Raji (cell line): ENCODE measurements at regions not wholly inside any gene's neighbourhood (a gene's known extent, or its start where the extent isn't known, plus 50 kb on each side); places are given as distances from the start of the nearest gene placed in this dataset.

ENCODE experiments used
- POLR2A ChIP-seq: IDR thresholded peaks from 2 replicates; pipeline ENCODE4 v1.6.1; 2011; ENCODE audit warnings: low read depth, low read length, control low read depth; ENCODE audit not compliant: insufficient read depth

DNA sequence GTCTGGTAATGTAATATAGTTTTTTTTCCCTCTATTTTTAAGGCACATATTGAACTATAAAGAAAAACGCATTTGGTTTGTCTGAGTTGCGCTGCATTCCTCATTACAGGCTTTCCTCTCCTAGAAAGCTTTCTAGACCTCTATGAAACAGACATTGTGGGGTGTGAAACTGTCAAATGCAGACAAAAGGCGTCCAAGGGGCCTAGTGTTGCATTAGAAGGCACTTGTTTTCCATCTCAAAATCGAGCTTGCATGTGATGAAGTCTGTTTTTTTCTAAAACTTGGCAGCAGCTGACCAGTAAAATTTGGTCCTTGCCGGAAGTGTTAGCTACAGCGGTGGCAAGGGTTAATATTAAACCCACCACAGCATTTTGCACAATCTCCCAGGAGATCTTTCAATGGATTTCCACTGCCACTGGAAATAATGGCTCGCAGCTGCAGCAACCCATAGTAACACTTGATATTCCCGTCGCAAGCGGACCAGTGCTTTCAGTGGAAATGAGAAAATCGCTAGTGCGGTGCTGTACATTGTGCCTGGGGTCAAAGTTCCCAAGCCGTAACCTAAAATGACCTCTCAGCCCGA lies 602.6 kb downstream of the KCNJ2 start:
- no peak for TF ChIP-seq POLR2A

DNA sequence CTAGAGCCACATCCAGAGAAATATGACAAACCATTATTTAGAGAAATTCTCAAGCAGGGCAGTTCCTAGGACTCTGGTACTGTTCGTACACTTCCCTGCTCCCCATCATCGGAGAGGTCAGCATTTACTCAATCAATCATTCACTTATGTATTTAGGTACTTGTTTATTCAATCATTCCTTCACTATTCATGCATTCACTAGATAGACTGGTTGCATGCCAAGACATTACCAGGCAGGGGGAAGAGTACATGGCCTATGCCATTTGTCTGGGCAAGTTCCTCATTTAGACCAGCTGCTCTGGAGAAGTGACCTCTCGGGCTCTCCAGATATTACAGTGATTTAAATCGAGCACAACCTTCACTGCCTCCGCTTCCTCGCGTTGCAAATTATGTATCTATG lies 603.4 kb downstream of the KCNJ2 start:
- no peak for TF ChIP-seq POLR2A

DNA sequence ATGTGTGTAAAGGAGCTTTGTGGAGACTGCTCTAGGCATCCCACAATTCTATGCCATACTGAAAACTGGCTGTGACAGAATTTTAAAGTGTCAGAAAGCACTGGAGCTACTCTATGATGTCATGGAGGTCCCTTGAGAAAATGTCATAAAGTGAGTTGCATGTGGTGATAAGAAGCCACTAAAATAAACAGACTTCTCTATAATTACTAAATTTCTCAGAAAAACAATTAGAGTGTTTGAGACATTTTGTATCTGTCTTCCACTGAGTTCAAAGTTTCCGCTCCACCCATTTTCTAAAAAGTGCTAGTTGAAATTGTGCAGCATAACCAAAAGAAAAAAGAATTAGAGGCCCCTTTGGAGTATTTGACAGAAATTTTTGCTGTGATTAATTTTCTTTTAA lies 603.9 kb downstream of the KCNJ2 start:
- TF ChIP-seq POLR2A = no peak

GRCh38 chr17:70774339-70775117 lies 605.2 kb downstream of the KCNJ2 start:
- no peak for TF ChIP-seq POLR2A

DNA sequence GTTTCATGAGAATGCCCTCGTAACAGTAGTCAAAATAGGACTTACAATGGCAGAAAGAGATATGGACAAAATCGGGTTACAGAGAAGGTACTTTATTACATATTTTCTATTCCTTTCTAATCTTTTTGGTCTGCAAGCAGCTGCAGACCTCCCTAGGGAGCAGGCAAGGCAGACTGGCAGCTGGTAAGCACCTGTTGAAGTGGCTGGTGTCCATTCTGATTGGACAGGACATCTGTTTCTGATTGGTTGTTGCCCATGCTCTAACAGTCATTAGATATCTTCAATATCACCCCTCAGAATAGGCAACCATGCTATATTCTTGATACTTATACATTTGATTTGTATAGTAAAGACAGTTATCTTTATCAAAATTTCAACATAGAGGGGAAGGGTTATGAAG lies 606.3 kb downstream of the KCNJ2 start:
- no peak for TF ChIP-seq POLR2A

DNA sequence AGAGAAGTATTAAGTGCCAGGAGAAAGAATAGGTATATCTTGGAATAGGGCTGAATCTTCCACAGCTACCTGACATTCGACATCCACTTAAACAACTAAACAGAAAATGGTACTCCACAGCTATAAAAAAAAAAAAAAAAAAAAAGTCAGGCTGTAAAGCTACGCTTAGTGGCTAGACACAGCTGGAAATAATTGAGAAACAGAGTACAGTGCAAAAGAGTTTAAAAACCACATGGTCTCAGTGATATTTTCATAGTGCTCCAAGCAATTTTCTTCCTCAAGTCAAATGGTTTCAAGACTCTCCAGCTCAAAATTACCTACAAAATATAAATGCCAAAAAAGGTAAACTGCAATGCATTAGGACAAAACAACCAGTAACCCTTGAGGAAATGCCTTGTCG lies 607.1 kb downstream of the KCNJ2 start:
- no peak for TF ChIP-seq POLR2A

GRCh38 chr17:70780031-70780430 lies 610.7 kb downstream of the KCNJ2 start:
- TF ChIP-seq POLR2A = no peak

DNA sequence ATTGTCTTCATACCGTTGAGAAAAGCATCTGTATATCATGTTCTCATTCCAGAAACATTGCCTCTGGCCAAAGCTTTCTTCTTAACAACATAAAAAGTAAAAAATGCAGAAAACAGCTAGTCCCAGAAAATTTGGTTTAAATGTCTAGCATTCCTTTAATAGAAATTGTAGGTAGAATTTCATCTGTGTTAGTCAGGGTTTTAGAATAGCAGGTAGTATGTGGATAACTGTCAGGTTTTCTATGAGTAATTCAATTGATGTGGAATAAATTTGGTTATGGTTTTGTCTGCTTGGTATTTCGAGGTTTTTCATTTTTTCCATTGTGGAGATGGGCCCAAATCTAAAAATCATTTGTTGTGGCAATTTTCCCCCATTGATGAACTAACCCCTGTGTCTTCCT lies 616.7 kb downstream of the KCNJ2 start:
- no peak for TF ChIP-seq POLR2A

DNA sequence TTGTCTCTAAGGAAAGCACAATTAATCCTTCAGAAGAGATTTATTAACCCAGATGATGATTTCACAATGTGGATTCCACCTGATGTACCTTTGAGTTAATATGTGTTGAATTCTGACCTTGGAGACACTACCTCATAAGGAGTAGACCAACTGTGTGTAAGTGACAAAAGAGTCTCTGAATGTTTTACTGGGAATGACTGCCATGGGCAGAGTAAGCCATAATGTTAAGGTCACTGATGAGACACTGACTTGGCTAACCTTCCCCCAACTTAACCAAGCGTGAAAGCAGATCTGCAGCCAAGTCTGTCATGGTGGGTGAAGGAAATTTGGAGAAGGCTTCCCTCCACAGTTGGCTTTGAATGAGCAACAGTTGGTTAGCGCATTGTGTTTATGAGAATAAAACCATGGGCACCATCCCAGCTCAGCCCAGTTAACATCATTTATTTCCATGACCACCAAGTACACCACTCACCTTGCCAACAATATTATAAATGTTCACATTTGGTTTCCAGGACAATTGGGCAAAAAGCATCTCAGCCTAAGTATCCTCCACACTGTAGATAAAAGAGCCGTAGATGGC lies 618.5 kb downstream of the KCNJ2 start:
- no peak for TF ChIP-seq POLR2A

GRCh38 chr17:70791748-70792443 lies 622.6 kb downstream of the KCNJ2 start:
- TF ChIP-seq POLR2A = no peak

GRCh38 chr17:70794738-70795137 lies 625.4 kb downstream of the KCNJ2 start:
- TF ChIP-seq POLR2A = no peak

DNA sequence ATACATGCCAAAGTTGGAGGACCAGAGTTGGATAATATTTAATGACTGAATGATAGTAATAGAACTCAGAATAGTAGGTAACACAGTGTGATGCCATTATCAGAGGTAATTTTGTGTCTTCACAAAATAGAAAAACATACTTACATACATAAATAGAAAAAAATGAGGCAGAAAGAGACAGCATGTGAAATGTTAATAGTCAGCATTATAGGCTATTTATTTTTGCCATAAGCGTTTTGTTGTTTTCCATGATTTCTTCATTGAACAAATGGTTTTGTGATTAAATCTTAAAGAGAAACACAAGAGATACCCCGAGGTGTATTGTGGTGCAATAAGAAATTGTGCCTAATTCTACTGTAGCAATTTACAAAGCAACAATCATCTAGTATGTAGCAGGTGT lies 626.3 kb downstream of the KCNJ2 start:
- TF ChIP-seq POLR2A = no peak

DNA sequence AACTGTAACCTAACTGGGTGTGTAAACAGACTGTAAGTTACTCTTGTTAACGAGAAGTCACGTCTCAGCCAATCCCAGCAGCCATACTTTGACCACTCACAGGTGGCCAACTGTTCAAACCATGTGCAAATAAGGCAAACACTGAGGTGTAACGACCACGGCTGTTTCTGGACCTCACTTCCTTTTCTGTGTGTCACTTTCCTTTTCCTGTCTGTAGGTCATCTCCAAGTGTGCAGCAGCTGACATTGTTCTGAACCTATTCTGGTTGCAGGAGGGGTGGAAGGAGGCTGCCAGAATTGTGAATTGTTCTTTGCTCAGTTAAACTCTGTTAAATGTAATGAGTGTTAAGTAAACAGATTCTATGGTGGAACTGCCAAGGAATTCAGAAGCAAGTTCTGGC lies 627.4 kb downstream of the KCNJ2 start:
- TF ChIP-seq POLR2A = no peak

DNA sequence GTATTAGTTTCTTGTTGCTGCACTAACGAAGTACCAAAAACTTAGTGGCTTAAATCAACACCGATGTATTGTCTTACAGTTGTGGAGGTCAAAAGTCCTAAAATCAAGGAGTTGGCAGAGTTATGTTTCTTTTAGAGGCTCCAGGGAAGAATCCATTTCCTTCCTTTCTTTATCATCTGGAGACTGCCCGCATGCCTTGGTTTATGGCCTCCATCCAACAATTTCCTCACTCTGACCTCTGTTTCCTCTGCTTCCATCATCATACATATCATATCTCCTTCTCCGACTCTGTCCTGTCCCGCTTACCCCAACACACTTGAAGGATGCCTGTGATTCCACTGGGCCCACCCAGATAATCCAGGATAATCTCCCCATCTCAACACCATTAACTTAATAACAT lies 627.8 kb downstream of the KCNJ2 start:
- no peak for TF ChIP-seq POLR2A

DNA sequence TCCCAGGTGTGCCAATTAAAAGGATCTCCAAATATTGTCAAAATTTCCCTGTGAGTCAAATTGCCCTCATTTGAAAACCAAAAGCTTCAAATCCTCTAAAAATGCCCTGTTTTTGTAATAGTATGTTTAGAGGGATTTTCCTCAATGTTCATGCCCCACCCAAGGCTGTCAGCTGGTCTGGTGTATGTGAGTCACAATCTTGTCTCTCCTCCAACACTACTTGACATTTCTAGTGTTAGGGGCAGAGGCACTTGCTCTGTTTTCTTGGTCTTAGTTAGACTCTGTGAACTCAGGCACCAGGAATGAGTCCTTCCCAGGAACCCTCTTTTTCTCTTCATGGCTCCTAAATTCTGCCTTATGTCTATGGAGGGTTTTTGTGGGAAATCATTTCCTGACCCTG lies 634.8 kb downstream of the KCNJ2 start:
- TF ChIP-seq POLR2A = no peak

DNA sequence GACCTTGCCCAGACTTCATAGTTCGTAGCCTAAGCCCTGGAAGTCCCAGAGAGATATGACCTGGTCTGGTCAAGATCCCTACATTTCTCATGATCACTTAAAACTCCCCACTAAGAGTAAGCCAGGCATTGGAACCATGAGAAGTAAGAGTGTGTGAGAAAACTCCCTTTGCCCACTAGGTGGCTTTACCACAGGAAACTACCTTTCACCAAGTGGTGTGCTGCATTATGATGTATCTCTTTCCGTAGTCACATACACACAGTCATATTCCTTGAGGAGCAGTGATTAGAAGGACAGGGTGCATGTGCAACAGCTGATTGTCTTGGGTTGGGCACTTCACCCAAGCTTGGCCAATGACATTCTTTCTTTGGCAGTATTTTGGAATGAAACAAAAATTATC lies 639.3 kb downstream of the KCNJ2 start:
- TF ChIP-seq POLR2A = no peak

GRCh38 chr17:70810609-70811008 lies 641.3 kb downstream of the KCNJ2 start:
- TF ChIP-seq POLR2A = no peak
